ENCODE measurements at regions not wholly inside any gene's neighbourhood (a gene's known extent, or its start where the extent isn't known, plus 50 kb on each side); places are given as distances from the start of the nearest gene placed in this dataset.
"Not testable (repeated sequence)": the region's sequence is repeated elsewhere in the genome, so short reads cannot be mapped to it uniquely, and the experiment has no call there.

GRCh38 chr4:98828801-98829200, 100.1 kb downstream of the EIF4E start:
- Histone ChIP-seq H3K4me1 (ENCODE audit: insufficient read depth, low read length) (no peaks in the 10 kb centered on the region), H3K9me3 (ENCODE audit: low read length) (no peaks in the 10 kb centered on the region), H3K36me3 (ENCODE audit: insufficient read depth, low read length) (no peaks in the 10 kb centered on the region), H2AFZ (ENCODE audit: low read depth, low read length) (no peak overlapping the region), H3K27me3 (ENCODE audit: insufficient read depth, low read length) (no peaks in the 10 kb centered on the region), H3K4me3 (ENCODE audit: low read length) (no peak overlapping the region)

DNA sequence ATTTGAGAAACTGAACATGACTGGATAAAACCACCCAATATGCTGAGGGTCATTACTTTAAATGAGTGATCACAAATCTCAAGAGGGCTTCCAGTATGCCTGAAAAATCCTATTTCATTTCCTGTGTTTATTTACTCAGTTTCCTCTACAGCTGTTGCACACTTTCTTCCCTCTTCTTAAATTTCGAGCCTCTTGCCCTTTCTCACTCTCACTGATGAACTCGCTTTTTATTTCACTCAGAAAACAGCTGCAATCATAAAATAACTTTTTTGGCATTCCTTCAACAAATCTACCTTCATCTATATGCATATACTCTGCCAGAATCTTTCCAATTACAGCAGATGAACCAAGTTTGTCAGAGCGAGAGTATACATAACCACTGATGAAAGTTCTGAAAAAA, 101.3 kb downstream of the EIF4E start:
- Histone ChIP-seq H3K9me3 (ENCODE audit: low read length) (no peaks in the 10 kb centered on the region), H3K36me3 (ENCODE audit: insufficient read depth, low read length) (no peaks in the 10 kb centered on the region), H3K27me3 (ENCODE audit: insufficient read depth, low read length) (no peaks in the 10 kb centered on the region), H2AFZ (ENCODE audit: low read depth, low read length) (no peak overlapping the region), H3K4me1 (ENCODE audit: insufficient read depth, low read length) (no peaks in the 10 kb centered on the region), H3K4me3 (ENCODE audit: low read length) (no peak overlapping the region)

DNA sequence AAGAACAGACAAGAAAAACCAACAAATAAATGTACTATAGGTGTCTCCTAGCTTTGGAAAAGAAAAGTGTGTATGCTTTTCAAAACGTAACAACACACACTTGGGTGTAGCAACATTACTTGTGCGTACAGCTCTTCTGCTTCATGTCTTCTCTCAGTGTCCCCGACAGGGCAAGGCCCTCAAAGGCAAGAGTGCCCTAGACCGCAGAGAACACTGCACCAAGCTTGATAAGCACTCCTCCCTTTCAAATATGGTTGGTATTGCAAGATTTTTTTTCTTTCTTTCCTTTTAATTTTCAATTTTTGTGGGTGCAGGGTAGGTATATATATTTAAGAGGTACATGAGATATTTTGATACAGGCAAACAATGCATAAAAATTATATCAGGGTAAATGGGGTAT, 106.8 kb downstream of the EIF4E start:
- H2AFZ ChIP-seq (ENCODE audit: low read depth, low read length): no peak overlapping the region
- H3K9me3 ChIP-seq (ENCODE audit: low read length): no peaks in the 10 kb centered on the region
- H3K4me3 ChIP-seq (ENCODE audit: low read length): no peak overlapping the region
- H3K36me3 ChIP-seq (ENCODE audit: insufficient read depth, low read length): no peaks in the 10 kb centered on the region
- H3K27me3 ChIP-seq (ENCODE audit: insufficient read depth, low read length): peaks cover 2% of the 10 kb centered on the region
- H3K4me1 ChIP-seq (ENCODE audit: insufficient read depth, low read length): no peaks in the 10 kb centered on the region

GRCh38 chr4:98818116-98818515, 110.8 kb downstream of the EIF4E start:
- H3K4me3 ChIP-seq (ENCODE audit: low read length); H3K27me3 ChIP-seq (ENCODE audit: insufficient read depth, low read length); H3K4me1 ChIP-seq (ENCODE audit: insufficient read depth, low read length): not testable (repeated sequence)

GRCh38 chr4:98816816-98817215, 112.1 kb downstream of the EIF4E start:
- Histone ChIP-seq H3K9me3 (ENCODE audit: low read length) (no peaks in the 10 kb centered on the region), H3K36me3 (ENCODE audit: insufficient read depth, low read length) (no peaks in the 10 kb centered on the region), H2AFZ (ENCODE audit: low read depth, low read length) (no peak overlapping the region), H3K4me1 (ENCODE audit: insufficient read depth, low read length) (no peaks in the 10 kb centered on the region), H3K27me3 (ENCODE audit: insufficient read depth, low read length) (peaks cover 2% of the 10 kb centered on the region), H3K4me3 (ENCODE audit: low read length) (no peak overlapping the region)

More at GRCh38 chr4:98818116-98818515, 110.8 kb downstream of the EIF4E start:
- H3K9me3 ChIP-seq (ENCODE audit: low read length); H3K36me3 ChIP-seq (ENCODE audit: insufficient read depth, low read length); H2AFZ ChIP-seq (ENCODE audit: low read depth, low read length): not testable (repeated sequence)

- H3K9me3 ChIP-seq (ENCODE audit: low read length): no peaks in the 10 kb centered on the region
- H3K36me3 ChIP-seq (ENCODE audit: insufficient read depth, low read length): no peaks in the 10 kb centered on the region
- H3K4me1 ChIP-seq (ENCODE audit: insufficient read depth, low read length): no peaks in the 10 kb centered on the region
- peaks cover 2% of the 10 kb centered on the region for H3K27me3 ChIP-seq (ENCODE audit: insufficient read depth, low read length)
- H2AFZ ChIP-seq (ENCODE audit: low read depth, low read length): no peak overlapping the region
- no peak overlapping the region for H3K4me3 ChIP-seq (ENCODE audit: low read length)
These were observed 112.5 kb downstream of the EIF4E start for GRCh38 chr4:98816386-98816785.

GRCh38 chr4:98804403-98804802, 124.5 kb downstream of the EIF4E start:
- no peaks in the 10 kb centered on the region for H3K9me3 ChIP-seq (ENCODE audit: low read length)
- no peaks in the 10 kb centered on the region for H3K36me3 ChIP-seq (ENCODE audit: insufficient read depth, low read length)
- no peak overlapping the region for H2AFZ ChIP-seq (ENCODE audit: low read depth, low read length)
- no peaks in the 10 kb centered on the region for H3K27me3 ChIP-seq (ENCODE audit: insufficient read depth, low read length)
- H3K4me3 ChIP-seq (ENCODE audit: low read length): no peak overlapping the region
- no peaks in the 10 kb centered on the region for H3K4me1 ChIP-seq (ENCODE audit: insufficient read depth, low read length)

DNA sequence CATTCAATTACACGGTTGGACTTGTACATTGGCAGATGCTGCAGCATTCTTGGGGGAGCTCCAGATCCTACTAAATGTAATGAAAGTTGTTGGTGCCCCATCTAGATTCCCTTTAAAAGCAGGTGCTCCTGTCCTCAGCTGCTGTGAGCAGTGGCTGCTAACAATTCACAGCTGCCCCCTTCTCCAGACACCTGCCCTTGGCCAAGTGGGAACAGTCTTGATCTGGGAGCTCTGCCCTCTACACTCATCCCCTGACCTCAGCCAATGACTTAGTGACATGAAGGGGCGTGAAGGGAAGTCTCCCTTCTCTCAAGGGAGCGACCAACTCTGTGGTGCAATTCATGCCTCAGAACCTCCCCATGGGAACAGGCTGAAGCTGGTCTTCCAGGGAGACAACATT, 125.7 kb downstream of the EIF4E start:
- no peaks in the 10 kb centered on the region for H3K9me3 ChIP-seq (ENCODE audit: low read length)
- no peak overlapping the region for H2AFZ ChIP-seq (ENCODE audit: low read depth, low read length)
- H3K4me1 ChIP-seq (ENCODE audit: insufficient read depth, low read length): no peaks in the 10 kb centered on the region
- no peaks in the 10 kb centered on the region for H3K27me3 ChIP-seq (ENCODE audit: insufficient read depth, low read length)
- H3K36me3 ChIP-seq (ENCODE audit: insufficient read depth, low read length): no peaks in the 10 kb centered on the region
- no peak overlapping the region for H3K4me3 ChIP-seq (ENCODE audit: low read length)

- H3K27me3 ChIP-seq (ENCODE audit: insufficient read depth, low read length): no peaks in the 10 kb centered on the region
- no peak overlapping the region for H2AFZ ChIP-seq (ENCODE audit: low read depth, low read length)
- no peaks in the 10 kb centered on the region for H3K36me3 ChIP-seq (ENCODE audit: insufficient read depth, low read length)
- H3K4me3 ChIP-seq (ENCODE audit: low read length): no peak overlapping the region
- no peaks in the 10 kb centered on the region for H3K4me1 ChIP-seq (ENCODE audit: insufficient read depth, low read length)
- no peaks in the 10 kb centered on the region for H3K9me3 ChIP-seq (ENCODE audit: low read length)
These were observed 126.1 kb downstream of the EIF4E start for GRCh38 chr4:98802770-98803198.

DNA sequence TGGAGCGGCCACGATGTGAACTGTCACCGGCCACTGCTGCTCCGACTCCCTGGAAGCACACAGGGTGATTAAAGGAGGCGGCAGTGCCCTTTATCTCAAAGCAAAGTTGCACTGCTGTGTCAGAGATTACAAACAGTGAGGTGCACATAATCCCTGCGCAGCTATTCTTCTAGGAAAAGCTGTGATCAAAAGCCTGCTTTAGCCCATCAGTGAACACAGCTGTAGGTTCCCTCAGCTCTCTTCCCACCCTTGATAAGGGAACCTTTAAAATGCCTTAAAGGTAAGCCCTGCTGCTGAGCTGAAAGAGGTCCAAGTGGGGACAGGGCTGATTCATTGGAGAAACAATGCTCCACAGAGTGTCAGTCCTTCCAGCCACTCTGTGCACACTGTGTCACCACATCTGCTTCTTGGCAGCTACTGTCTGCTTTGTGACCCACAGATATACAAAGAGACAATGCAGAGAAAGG, 127.6 kb downstream of the EIF4E start:
- Histone ChIP-seq H3K9me3 (ENCODE audit: low read length) (no peaks in the 10 kb centered on the region), H2AFZ (ENCODE audit: low read depth, low read length) (no peak overlapping the region), H3K4me3 (ENCODE audit: low read length) (no peak overlapping the region), H3K27me3 (ENCODE audit: insufficient read depth, low read length) (no peaks in the 10 kb centered on the region), H3K4me1 (ENCODE audit: insufficient read depth, low read length) (no peaks in the 10 kb centered on the region), H3K36me3 (ENCODE audit: insufficient read depth, low read length) (no peaks in the 10 kb centered on the region)

DNA sequence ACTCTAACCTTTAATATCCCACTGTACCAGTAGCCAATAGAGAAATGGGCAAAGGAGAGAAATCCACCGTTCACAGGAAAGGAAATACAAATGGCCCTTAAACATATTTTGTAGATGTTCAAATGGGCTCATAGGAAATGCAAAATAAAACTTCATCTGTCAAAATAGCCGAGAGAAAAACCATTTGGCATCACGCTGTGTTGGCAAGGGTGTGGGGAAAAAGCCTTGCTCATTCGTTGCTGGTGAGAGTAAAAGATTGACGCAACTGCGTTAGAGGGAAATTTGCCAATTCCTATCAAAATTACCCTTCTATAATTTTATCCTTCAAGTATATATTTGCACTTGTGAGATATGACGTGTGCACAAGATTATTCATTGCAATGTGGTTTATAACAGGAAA, 131.9 kb downstream of the EIF4E start:
- H3K4me3 ChIP-seq (ENCODE audit: low read length): no peak overlapping the region
- no peaks in the 10 kb centered on the region for H3K9me3 ChIP-seq (ENCODE audit: low read length)
- no peaks in the 10 kb centered on the region for H3K27me3 ChIP-seq (ENCODE audit: insufficient read depth, low read length)
- no peak overlapping the region for H2AFZ ChIP-seq (ENCODE audit: low read depth, low read length)
- no peaks in the 10 kb centered on the region for H3K4me1 ChIP-seq (ENCODE audit: insufficient read depth, low read length)
- H3K36me3 ChIP-seq (ENCODE audit: insufficient read depth, low read length): no peaks in the 10 kb centered on the region

GRCh38 chr4:98794565-98795205, 134.2 kb downstream of the EIF4E start:
- no peak overlapping the region for H3K4me3 ChIP-seq (ENCODE audit: low read length)
- no peak overlapping the region for H2AFZ ChIP-seq (ENCODE audit: low read depth, low read length)
- no peaks in the 10 kb centered on the region for H3K4me1 ChIP-seq (ENCODE audit: insufficient read depth, low read length)
- H3K27me3 ChIP-seq (ENCODE audit: insufficient read depth, low read length): no peaks in the 10 kb centered on the region
- H3K9me3 ChIP-seq (ENCODE audit: low read length): no peaks in the 10 kb centered on the region
- no peaks in the 10 kb centered on the region for H3K36me3 ChIP-seq (ENCODE audit: insufficient read depth, low read length)

GRCh38 chr4:98793658-98794057, 135.2 kb upstream of the TSPAN5 start:
- Histone ChIP-seq H3K27me3 (ENCODE audit: insufficient read depth, low read length) (no peaks in the 10 kb centered on the region), H3K4me3 (ENCODE audit: low read length) (no peak overlapping the region), H3K36me3 (ENCODE audit: insufficient read depth, low read length) (no peaks in the 10 kb centered on the region), H3K4me1 (ENCODE audit: insufficient read depth, low read length) (no peaks in the 10 kb centered on the region), H2AFZ (ENCODE audit: low read depth, low read length) (no peak overlapping the region), H3K9me3 (ENCODE audit: low read length) (no peaks in the 10 kb centered on the region)

- Histone ChIP-seq H2AFZ (ENCODE audit: low read depth, low read length) (no peak overlapping the region), H3K4me1 (ENCODE audit: insufficient read depth, low read length) (no peaks in the 10 kb centered on the region)
These were observed 128.5 kb upstream of the TSPAN5 start for GRCh38 chr4:98786866-98787265.

More at GRCh38 chr4:98786866-98787265, 128.5 kb upstream of the TSPAN5 start:
- no peaks in the 10 kb centered on the region for H3K27me3 ChIP-seq (ENCODE audit: insufficient read depth, low read length)
- H3K9me3 ChIP-seq (ENCODE audit: low read length): no peaks in the 10 kb centered on the region
- no peaks in the 10 kb centered on the region for H3K36me3 ChIP-seq (ENCODE audit: insufficient read depth, low read length)
- H3K4me3 ChIP-seq (ENCODE audit: low read length): no peak overlapping the region
